WTC11 (cell line): ENCODE measurements at regions not wholly inside any gene's neighbourhood (a gene's known extent, or its start where the extent isn't known, plus 50 kb on each side); places are given as distances from the start of the nearest gene placed in this dataset.

Experiments used
- ATAC-seq: fragments of 200-7000 bp; cut with Tn5 transposase; 2 replicates; pipeline ENCODE4 v1.10.0; 2021; ENCODE audit warnings: mild to moderate bottlenecking, moderate library complexity
- CTCF ChIA-PET: fragments of 300-600 bp; sonication (Branson Sonifier 250); formaldehyde crosslinking; loops from one replicate; lab custom pipeline; 2021; ENCODE audit warnings: antibody characterized with exemption; lab: Charles Lee
- POLR2A ChIA-PET: fragments of 350-600 bp; sonication (Branson Sonifier 250); formaldehyde crosslinking; loops from one replicate; lab custom pipeline; 2021; ENCODE audit warnings: antibody characterized with exemption; lab: Charles Lee
- DNase-seq: peaks from one replicate; pipeline ENCODE4 v3.0.0; 2021; ENCODE audit warnings: low spot score
- H3K27ac Mint-ChIP-seq: 2 replicates; pipeline ENCODE4 v1.8.0; 2021; ENCODE audit warnings: mixed read lengths
- H3K27me3 Mint-ChIP-seq: 2 replicates; pipeline ENCODE4 v1.8.0; 2021; ENCODE audit warnings: low read depth, mild to moderate bottlenecking, moderate library complexity, mixed read lengths
- H3K36me3 Mint-ChIP-seq: 2 replicates; pipeline ENCODE4 v1.8.0; 2021; ENCODE audit warnings: mixed read lengths
- H3K4me1 Mint-ChIP-seq: 2 replicates; pipeline ENCODE4 v1.8.0; 2022; ENCODE audit warnings: mixed read lengths
- H3K4me3 Mint-ChIP-seq: 2 replicates; pipeline ENCODE4 v1.8.0; 2021; ENCODE audit warnings: mild to moderate bottlenecking, moderate library complexity, mixed read lengths
- H3K9me3 Mint-ChIP-seq: 2 replicates; pipeline ENCODE4 v1.8.0; 2021; ENCODE audit warnings: mixed read lengths
- AFF4 ChIP-seq: sonication (generic); formaldehyde crosslinking; IDR thresholded peaks from 2 replicates; pipeline ENCODE4 v1.8.1; 2023; ENCODE audit warnings: mild to moderate bottlenecking, missing genetic modification reagents, borderline replicate concordance
- ETV6 ChIP-seq: sonication (generic); formaldehyde crosslinking; IDR thresholded peaks from 2 replicates; pipeline ENCODE4 v1.8.1; 2022; ENCODE audit warnings: mild to moderate bottlenecking, missing genetic modification reagents
- FOXJ3 ChIP-seq: sonication (generic); formaldehyde crosslinking; IDR thresholded peaks from 2 replicates; pipeline ENCODE4 v1.9.0; 2021; ENCODE audit warnings: missing genetic modification reagents, mild to moderate bottlenecking, borderline replicate concordance
- JUN ChIP-seq: sonication (generic); formaldehyde crosslinking; IDR thresholded peaks from 2 replicates; pipeline ENCODE4 v1.8.0; 2023; ENCODE audit warnings: mild to moderate bottlenecking, missing genetic modification reagents
- MXD4 ChIP-seq: fragments of 250-450 bp; sonication (Bioruptor Pico); IDR thresholded peaks from 2 replicates; pipeline ENCODE4 v1.8.0; 2021; ENCODE audit warnings: mild to moderate bottlenecking, moderate library complexity, borderline replicate concordance
- NFE2L1 ChIP-seq: sonication (generic); formaldehyde crosslinking; IDR thresholded peaks from 2 replicates; pipeline ENCODE4 v1.8.1; 2023; ENCODE audit warnings: missing genetic modification reagents
- NR3C1 ChIP-seq: sonication (generic); formaldehyde crosslinking; conservative IDR thresholded peaks from 2 replicates; pipeline ENCODE4 v1.8.1; 2023; ENCODE audit warnings: low read depth, mild to moderate bottlenecking, missing genetic modification reagents
- OVOL2 ChIP-seq: fragments of 250-450 bp; sonication (Bioruptor Pico); IDR thresholded peaks from 2 replicates; pipeline ENCODE4 v1.9.0; 2021; ENCODE audit warnings: mild to moderate bottlenecking, borderline replicate concordance
- PRRX2 ChIP-seq: fragments of 250-450 bp; sonication (Bioruptor Pico); IDR thresholded peaks from 2 replicates; pipeline ENCODE4 v1.8.0; 2021; ENCODE audit warnings: mild to moderate bottlenecking
- ZBTB43 ChIP-seq: sonication (generic); formaldehyde crosslinking; IDR thresholded peaks from 2 replicates; pipeline ENCODE4 v1.8.1; 2023; ENCODE audit warnings: mild to moderate bottlenecking, missing genetic modification reagents
- ZNF121 ChIP-seq: sonication (generic); formaldehyde crosslinking; IDR thresholded peaks from 2 replicates; pipeline ENCODE4 v1.8.0; 2023; ENCODE audit warnings: missing genetic modification reagents
- ZNF416 ChIP-seq: fragments of 250-450 bp; sonication (Bioruptor Pico); IDR thresholded peaks from 2 replicates; pipeline ENCODE4 v1.9.0; 2021; ENCODE audit warnings: mild to moderate bottlenecking, inconsistent platforms
- ZNF423 ChIP-seq: fragments of 250-450 bp; sonication (Bioruptor Pico); IDR thresholded peaks from 2 replicates; pipeline ENCODE4 v2.1.2; 2022; ENCODE audit warnings: mild to moderate bottlenecking, moderate library complexity
- TF ChIP-seq, protein P1 (sequence below): sonication (generic); formaldehyde crosslinking; conservative IDR thresholded peaks from 2 replicates; pipeline ENCODE4 v1.8.1; 2023; ENCODE audit warnings: mild to moderate bottlenecking, low read depth, missing genetic modification reagents, moderate library complexity
- TF ChIP-seq, protein P2 (sequence below): fragments of 250-450 bp; sonication (Bioruptor Pico); IDR thresholded peaks from 2 replicates; pipeline ENCODE4 v1.9.0; 2021; ENCODE audit warnings: moderate library complexity, mild to moderate bottlenecking, inconsistent platforms, borderline replicate concordance
- TF ChIP-seq, protein P3 (sequence below): sonication (generic); formaldehyde crosslinking; IDR thresholded peaks from 2 replicates; pipeline ENCODE4 v1.8.0; 2023; ENCODE audit warnings: missing genetic modification reagents, mild to moderate bottlenecking, borderline replicate concordance

- TF ChIP-seq FOXJ3 (CRISPR knock-in tag): no peak
- TF ChIP-seq, all 79 proteins: peak for 0
These were observed 97.5 kb upstream of the ASIC2 start (continued) for GRCh38 chr17:33390479-33391176.

DNA sequence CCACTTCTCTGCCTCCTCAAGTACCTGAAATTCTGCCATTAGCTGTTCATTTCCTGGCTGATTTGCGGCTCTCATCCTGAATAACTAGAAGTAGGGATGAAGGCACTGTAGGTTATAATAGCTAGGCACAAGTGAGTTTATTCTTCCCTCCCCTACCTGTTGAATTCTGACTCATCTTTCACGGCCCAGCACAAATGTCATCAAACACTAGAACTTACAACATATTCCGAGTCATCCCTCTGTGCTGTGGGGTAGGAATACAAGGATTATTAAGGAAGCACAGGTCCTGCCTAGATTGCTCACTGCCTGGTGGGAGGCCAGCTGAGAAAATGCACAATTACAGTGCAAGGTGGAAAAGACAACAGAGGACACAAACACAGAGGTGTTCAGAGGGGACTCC, 103.7 kb upstream of the ASIC2 start:
- TF ChIP-seq ZBTB43 (CRISPR knock-in tag) (no peak), ETV6 (CRISPR knock-in tag) (no peak)
- no peak overlapping the region for H3K4me3 Mint-ChIP-seq
- H3K4me1 Mint-ChIP-seq: no peaks in the 10 kb centered on the region
- DNase-seq: no peak
- no peak for ATAC-seq
- H3K27ac Mint-ChIP-seq: no peak overlapping the region
- ChIA-PET CTCF (interaction anchor here (1.5 kb wide), 1 partner anchor 124 kb away, joined by 3 read pairs; no protein-coding TSS in a partner anchor), POLR2A (no interaction called here)
- H3K9me3 Mint-ChIP-seq: peaks cover 8% of the 10 kb centered on the region
- peaks cover 16% of the 10 kb centered on the region for H3K27me3 Mint-ChIP-seq
- H3K36me3 Mint-ChIP-seq: no peaks in the 10 kb centered on the region

DNA sequence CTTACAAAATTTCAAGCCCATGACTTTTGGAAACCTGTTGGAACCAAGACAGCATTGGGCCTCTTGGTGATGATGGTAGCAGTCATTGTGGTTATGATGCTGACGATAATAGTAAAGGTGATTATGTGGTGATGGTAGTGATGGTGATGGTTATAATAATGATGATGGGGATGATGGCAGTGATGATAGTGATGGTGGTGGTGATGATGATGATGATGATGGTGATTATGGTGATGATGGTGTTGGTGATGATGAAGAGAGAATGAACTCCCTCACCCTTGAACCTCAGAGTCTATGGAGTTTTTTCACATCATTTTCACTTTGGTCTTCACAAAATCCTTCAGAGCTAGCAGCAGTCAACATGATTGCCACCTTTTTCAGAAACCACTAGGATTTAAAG, 105.3 kb upstream of the ASIC2 start:
- Mint-ChIP-seq H3K27me3 (peaks cover 19% of the 10 kb centered on the region), H3K4me1 (no peaks in the 10 kb centered on the region), H3K27ac (no peak overlapping the region), H3K9me3 (peaks cover 11% of the 10 kb centered on the region), H3K4me3 (no peak overlapping the region), H3K36me3 (no peaks in the 10 kb centered on the region)
- DNase-seq: no peak
- TF ChIP-seq ZNF121 (no peak), ZNF423 (CRISPR knock-in tag) (no peak), JUN (CRISPR knock-in tag) (no peak), NR3C1 (no peak)
- ATAC-seq: no peak
- CTCF ChIA-PET: no interaction called here
- POLR2A ChIA-PET: no interaction called here

GRCh38 chr17:33401249-33401648, 108.2 kb upstream of the ASIC2 start:
- CTCF ChIA-PET: interaction anchor here (1.1 kb wide), 2 partner anchors 121 to 363 kb away, joined by 3 read pairs; no protein-coding TSS in a partner anchor
- POLR2A ChIA-PET: no interaction called here
- ATAC-seq (peak; percentile 59), DNase-seq (no peak)
- Mint-ChIP-seq H3K36me3 (no peaks in the 10 kb centered on the region), H3K9me3 (peaks cover 11% of the 10 kb centered on the region), H3K4me1 (peaks cover 6% of the 10 kb centered on the region), H3K27ac (no peak overlapping the region), H3K27me3 (peaks cover 11% of the 10 kb centered on the region), H3K4me3 (no peak overlapping the region)
- no peak for TF ChIP-seq PRRX2 (CRISPR knock-in tag)
- TF ChIP-seq NFE2L1 (CRISPR knock-in tag): no peak
- TF ChIP-seq AFF4 (CRISPR knock-in tag): no peak
- TF ChIP-seq, protein P1, sequence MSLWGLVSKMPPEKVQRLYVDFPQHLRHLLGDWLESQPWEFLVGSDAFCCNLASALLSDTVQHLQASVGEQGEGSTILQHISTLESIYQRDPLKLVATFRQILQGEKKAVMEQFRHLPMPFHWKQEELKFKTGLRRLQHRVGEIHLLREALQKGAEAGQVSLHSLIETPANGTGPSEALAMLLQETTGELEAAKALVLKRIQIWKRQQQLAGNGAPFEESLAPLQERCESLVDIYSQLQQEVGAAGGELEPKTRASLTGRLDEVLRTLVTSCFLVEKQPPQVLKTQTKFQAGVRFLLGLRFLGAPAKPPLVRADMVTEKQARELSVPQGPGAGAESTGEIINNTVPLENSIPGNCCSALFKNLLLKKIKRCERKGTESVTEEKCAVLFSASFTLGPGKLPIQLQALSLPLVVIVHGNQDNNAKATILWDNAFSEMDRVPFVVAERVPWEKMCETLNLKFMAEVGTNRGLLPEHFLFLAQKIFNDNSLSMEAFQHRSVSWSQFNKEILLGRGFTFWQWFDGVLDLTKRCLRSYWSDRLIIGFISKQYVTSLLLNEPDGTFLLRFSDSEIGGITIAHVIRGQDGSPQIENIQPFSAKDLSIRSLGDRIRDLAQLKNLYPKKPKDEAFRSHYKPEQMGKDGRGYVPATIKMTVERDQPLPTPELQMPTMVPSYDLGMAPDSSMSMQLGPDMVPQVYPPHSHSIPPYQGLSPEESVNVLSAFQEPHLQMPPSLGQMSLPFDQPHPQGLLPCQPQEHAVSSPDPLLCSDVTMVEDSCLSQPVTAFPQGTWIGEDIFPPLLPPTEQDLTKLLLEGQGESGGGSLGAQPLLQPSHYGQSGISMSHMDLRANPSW (CRISPR knock-in tag): no peak
- no peak for TF ChIP-seq ZNF416 (CRISPR knock-in tag)
- no peak for TF ChIP-seq MXD4 (CRISPR knock-in tag)
- no peak for TF ChIP-seq OVOL2 (CRISPR knock-in tag)
- TF ChIP-seq, protein P2, sequence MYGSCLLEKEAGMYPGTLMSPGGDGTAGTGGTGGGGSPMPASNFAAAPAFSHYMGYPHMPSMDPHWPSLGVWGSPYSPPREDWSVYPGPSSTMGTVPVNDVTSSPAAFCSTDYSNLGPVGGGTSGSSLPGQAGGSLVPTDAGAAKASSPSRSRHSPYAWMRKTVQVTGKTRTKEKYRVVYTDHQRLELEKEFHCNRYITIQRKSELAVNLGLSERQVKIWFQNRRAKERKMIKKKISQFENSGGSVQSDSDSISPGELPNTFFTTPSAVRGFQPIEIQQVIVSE: no peak
- TF ChIP-seq, protein P3, sequence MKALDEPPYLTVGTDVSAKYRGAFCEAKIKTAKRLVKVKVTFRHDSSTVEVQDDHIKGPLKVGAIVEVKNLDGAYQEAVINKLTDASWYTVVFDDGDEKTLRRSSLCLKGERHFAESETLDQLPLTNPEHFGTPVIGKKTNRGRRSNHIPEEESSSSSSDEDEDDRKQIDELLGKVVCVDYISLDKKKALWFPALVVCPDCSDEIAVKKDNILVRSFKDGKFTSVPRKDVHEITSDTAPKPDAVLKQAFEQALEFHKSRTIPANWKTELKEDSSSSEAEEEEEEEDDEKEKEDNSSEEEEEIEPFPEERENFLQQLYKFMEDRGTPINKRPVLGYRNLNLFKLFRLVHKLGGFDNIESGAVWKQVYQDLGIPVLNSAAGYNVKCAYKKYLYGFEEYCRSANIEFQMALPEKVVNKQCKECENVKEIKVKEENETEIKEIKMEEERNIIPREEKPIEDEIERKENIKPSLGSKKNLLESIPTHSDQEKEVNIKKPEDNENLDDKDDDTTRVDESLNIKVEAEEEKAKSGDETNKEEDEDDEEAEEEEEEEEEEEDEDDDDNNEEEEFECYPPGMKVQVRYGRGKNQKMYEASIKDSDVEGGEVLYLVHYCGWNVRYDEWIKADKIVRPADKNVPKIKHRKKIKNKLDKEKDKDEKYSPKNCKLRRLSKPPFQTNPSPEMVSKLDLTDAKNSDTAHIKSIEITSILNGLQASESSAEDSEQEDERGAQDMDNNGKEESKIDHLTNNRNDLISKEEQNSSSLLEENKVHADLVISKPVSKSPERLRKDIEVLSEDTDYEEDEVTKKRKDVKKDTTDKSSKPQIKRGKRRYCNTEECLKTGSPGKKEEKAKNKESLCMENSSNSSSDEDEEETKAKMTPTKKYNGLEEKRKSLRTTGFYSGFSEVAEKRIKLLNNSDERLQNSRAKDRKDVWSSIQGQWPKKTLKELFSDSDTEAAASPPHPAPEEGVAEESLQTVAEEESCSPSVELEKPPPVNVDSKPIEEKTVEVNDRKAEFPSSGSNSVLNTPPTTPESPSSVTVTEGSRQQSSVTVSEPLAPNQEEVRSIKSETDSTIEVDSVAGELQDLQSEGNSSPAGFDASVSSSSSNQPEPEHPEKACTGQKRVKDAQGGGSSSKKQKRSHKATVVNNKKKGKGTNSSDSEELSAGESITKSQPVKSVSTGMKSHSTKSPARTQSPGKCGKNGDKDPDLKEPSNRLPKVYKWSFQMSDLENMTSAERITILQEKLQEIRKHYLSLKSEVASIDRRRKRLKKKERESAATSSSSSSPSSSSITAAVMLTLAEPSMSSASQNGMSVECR (CRISPR knock-in tag): no peak
